ENCODE measurements at regions not wholly inside any gene's neighbourhood (a gene's known extent, or its start where the extent isn't known, plus 50 kb on each side); places are given as distances from the start of the nearest gene placed in this dataset.

DNA sequence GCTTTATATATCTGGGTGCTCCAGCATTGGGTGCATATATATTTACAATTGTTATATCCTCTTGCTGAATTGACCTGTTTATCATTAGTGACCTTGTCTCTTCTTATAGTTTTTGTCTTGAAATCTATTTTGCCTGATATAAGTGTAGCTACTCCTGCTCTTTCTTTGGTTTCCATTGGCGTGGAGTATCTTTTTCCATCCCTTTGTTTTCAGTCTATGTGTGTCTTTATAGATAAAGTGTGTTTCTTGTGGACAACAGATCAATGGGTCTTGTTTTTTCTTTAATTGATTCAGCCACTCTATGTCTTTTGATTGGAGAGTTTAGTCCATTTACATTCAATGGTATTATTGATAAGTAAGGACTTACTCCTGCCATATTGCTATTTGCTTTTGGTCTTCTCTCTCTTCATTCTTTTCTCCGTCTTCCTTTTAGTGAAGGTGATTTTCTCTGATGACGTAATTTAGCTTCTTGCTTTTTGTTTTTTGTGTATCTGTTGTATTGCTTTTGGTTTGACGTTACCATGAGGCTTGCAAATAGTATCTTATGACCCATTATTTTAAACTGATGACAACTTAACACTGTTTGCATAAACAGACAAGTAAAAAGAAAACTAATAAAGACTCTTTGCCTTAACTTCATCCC is 347.6 kb downstream of the TMEM121 start:
- ATAC-seq: no peak
- TF ChIP-seq, protein P1, sequence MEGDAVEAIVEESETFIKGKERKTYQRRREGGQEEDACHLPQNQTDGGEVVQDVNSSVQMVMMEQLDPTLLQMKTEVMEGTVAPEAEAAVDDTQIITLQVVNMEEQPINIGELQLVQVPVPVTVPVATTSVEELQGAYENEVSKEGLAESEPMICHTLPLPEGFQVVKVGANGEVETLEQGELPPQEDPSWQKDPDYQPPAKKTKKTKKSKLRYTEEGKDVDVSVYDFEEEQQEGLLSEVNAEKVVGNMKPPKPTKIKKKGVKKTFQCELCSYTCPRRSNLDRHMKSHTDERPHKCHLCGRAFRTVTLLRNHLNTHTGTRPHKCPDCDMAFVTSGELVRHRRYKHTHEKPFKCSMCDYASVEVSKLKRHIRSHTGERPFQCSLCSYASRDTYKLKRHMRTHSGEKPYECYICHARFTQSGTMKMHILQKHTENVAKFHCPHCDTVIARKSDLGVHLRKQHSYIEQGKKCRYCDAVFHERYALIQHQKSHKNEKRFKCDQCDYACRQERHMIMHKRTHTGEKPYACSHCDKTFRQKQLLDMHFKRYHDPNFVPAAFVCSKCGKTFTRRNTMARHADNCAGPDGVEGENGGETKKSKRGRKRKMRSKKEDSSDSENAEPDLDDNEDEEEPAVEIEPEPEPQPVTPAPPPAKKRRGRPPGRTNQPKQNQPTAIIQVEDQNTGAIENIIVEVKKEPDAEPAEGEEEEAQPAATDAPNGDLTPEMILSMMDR (IDR thresholded peaks at IDR 0.05): no peak
- WGBS, 3 donors: 55 to 62% (median 61%) methylated on average over 4 of the region's 4 CpGs

DNA sequence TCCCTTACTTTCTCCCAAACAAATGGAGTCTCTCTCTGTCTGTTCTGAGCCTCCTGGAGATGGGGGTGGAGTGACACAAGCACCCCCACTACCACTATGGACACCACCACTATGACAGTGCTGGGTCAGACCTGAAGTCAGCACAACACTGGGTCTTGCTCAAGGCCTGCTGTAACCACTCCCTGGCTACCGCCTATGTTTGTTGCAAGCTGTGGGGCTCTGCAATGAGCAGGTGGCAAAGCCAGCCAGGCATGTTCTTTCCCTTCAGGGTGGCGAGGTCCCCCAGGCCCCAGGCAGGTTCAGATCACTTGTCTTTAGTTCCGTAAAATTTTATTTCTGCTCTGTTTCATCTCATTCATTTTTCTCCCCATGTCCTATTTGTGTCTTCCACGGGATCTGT is 349.8 kb downstream of the TMEM121 start:
- ATAC-seq: no peak
- intact Hi-C loops (cut with DNase I): no loop called here

More for the DNA sequence above, 347.6 kb downstream of the TMEM121 start:
- no peak for DNase-seq
- Histone ChIP-seq H3K27ac (no peak overlapping the region), H3K36me3 (ENCODE audit: insufficient read depth in 1 of 2, low read depth in 1 of 2) (no peaks in the 10 kb centered on the region), H3K4me1 (no peaks in the 10 kb centered on the region), H3K4me3 (no peak overlapping the region), H3K27me3 (ENCODE audit: insufficient read depth in 3 of 3, low read length in 2 of 3) (peaks cover 0 to 4% (median 2%) of the 10 kb centered on the region in 3 donors), H3K9me3 (no peaks in the 10 kb centered on the region)
- intact Hi-C loops (cut with DNase I): no loop called here

DNA sequence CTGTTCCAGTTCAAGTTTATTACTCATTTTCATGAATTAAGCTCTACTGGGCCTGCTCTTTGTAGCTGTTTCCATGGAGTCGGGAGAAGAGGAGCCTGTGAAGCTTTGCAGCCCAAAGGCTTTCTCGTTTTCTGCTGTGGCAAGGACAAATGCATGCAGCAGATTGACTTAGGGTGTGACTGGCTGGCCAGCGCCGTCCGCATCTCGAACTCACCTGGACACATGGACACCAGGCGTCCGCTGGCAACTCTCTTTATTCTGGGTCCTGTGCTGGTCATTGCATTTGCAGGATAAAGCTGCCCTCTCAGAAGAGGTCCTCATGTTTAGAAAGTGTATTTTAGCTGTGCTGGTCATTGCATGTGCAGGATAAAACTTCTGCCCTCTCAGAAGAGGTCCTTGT is 350.4 kb downstream of the TMEM121 start:
- TF ChIP-seq, protein P1 (IDR thresholded peaks at IDR 0.05): no peak
- no peaks in the 10 kb centered on the region for H3K4me1 ChIP-seq
- ATAC-seq (no peak), DNase-seq (peak; percentile 2 to 23)
- H3K4me3 ChIP-seq: no peak overlapping the region
- peaks cover 0 to 4% (median 2%) of the 10 kb centered on the region in 3 donors for H3K27me3 ChIP-seq (ENCODE audit: insufficient read depth in 3 of 3, low read length in 2 of 3)
- 86 to 91% (median 87%) methylated on average over 8 of the region's 8 CpGs for WGBS, 3 donors
- H3K36me3 ChIP-seq (ENCODE audit: insufficient read depth in 1 of 2, low read depth in 1 of 2): no peaks in the 10 kb centered on the region
- intact Hi-C loops (cut with DNase I): no loop called here
- H3K9me3 ChIP-seq: no peaks in the 10 kb centered on the region
- H3K27ac ChIP-seq: no peak overlapping the region

More for the DNA sequence above, 349.8 kb downstream of the TMEM121 start:
- Histone ChIP-seq H3K9me3 (no peaks in the 10 kb centered on the region), H3K4me1 (no peaks in the 10 kb centered on the region), H3K36me3 (ENCODE audit: insufficient read depth in 1 of 2, low read depth in 1 of 2) (no peaks in the 10 kb centered on the region), H3K27ac (no peak overlapping the region), H3K27me3 (ENCODE audit: insufficient read depth in 3 of 3, low read length in 2 of 3) (peaks cover 0 to 4% (median 2%) of the 10 kb centered on the region in 3 donors), H3K4me3 (no peak overlapping the region)
- TF ChIP-seq, protein P1 (IDR thresholded peaks at IDR 0.05): no peak
- DNase-seq: peak; percentile 0 to 1
- WGBS, 3 donors: 67 to 69% (median 68%) methylated on average over 4 of the region's 4 CpGs

DNA sequence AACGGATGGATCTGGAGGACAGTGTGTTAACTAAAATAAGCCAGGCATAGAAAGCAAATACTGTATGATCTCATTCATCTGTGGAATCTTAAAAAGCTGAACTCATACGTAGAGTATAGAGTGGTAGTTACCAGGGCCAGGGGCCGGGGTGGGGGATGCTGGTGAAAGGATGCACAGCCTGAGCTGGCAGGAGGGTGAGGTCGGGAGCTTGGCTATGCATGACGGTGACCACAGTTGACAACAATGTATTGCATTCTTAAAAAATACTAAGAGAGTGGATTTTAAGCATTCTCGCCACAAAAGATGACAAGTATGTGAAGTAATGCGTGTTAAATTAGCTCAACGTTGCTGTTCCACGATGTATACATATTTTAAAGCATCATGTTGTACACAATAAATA is 351.3 kb downstream of the TMEM121 start:
- TF ChIP-seq, protein P1 (IDR thresholded peaks at IDR 0.05): no peak
- peaks cover 0 to 4% (median 2%) of the 10 kb centered on the region in 3 donors for H3K27me3 ChIP-seq (ENCODE audit: insufficient read depth in 3 of 3, low read length in 2 of 3)
- ATAC-seq (no peak), DNase-seq (peak in 1 of 2 donors; percentile 25)
- H3K9me3 ChIP-seq: no peaks in the 10 kb centered on the region
- no peak overlapping the region for H3K27ac ChIP-seq
- H3K4me3 ChIP-seq: no peak overlapping the region
- WGBS, 3 donors: 76 to 84% (median 80%) methylated on average over 9 of the region's 9 CpGs
- H3K4me1 ChIP-seq: no peaks in the 10 kb centered on the region
- H3K36me3 ChIP-seq (ENCODE audit: insufficient read depth in 1 of 2, low read depth in 1 of 2): no peaks in the 10 kb centered on the region
- intact Hi-C loops (cut with DNase I): no loop called here

- H3K9me3 ChIP-seq: no peaks in the 10 kb centered on the region
- intact Hi-C loops (cut with DNase I): no loop called here
- TF ChIP-seq, protein P1 (IDR thresholded peaks at IDR 0.05): no peak
Observed at GRCh38 chr14:105878125-105878524, 351.7 kb downstream of the TMEM121 start.

More at GRCh38 chr14:105878125-105878524, 351.7 kb downstream of the TMEM121 start:
- Histone ChIP-seq H3K27me3 (ENCODE audit: insufficient read depth in 3 of 3, low read length in 2 of 3) (peaks cover 0 to 4% (median 2%) of the 10 kb centered on the region in 3 donors), H3K36me3 (ENCODE audit: insufficient read depth in 1 of 2, low read depth in 1 of 2) (no peaks in the 10 kb centered on the region), H3K27ac (no peak overlapping the region), H3K4me1 (no peaks in the 10 kb centered on the region), H3K4me3 (no peak overlapping the region)
- ATAC-seq (no peak), DNase-seq (peak; percentile 5 to 47)
- 84 to 85% (median 85%) methylated on average over 12 of the region's 12 CpGs for WGBS, 3 donors
